ENCODE measurements at regions not wholly inside any gene's neighbourhood (a gene's known extent, or its start where the extent isn't known, plus 50 kb on each side); places are given as distances from the start of the nearest gene placed in this dataset.
"Not testable (repeated sequence)": the region's sequence is repeated elsewhere in the genome, so short reads cannot be mapped to it uniquely, and the experiment has no call there.

- DNase-seq: no peak
These were observed 733.4 kb upstream of the INTU start for GRCh38 chr4:126899331-126899801.

- DNase-seq: no peak
These were observed 726.3 kb upstream of the INTU start for GRCh38 chr4:126906466-126906865.

- DNase-seq: no peak
These were observed 725.4 kb upstream of the INTU start for GRCh38 chr4:126907389-126907788.

DNA sequence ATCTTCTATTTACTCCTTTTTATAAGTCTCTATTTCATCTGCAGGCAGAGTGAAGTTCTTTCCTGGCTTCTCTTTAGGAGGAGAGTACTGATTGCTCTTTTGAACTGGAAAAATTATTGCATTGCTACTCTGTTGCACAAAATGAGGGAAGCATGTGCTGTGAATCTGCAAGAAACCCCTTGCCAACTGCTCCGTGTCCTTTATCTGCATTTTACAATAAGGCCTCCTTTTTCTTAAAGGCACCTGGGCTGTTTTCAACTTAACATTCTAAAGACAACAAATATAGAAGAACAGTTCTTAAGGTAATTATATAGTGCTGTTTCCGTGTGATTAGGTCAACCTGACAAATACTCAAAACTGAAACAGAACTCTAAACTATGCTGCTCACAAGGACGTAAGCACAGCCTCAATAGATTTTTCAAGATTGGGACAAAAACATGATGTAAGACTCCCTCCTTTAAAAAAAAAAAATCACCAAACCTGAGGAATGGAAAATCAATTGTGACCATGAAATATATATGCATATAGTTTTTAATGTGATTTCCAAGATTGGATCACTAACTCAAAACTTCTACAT, 716.6 kb upstream of the INTU start:
- no peak for DNase-seq

GRCh38 chr4:126916626-126917140, 716.1 kb upstream of the INTU start:
- DNase-seq: no peak

DNA sequence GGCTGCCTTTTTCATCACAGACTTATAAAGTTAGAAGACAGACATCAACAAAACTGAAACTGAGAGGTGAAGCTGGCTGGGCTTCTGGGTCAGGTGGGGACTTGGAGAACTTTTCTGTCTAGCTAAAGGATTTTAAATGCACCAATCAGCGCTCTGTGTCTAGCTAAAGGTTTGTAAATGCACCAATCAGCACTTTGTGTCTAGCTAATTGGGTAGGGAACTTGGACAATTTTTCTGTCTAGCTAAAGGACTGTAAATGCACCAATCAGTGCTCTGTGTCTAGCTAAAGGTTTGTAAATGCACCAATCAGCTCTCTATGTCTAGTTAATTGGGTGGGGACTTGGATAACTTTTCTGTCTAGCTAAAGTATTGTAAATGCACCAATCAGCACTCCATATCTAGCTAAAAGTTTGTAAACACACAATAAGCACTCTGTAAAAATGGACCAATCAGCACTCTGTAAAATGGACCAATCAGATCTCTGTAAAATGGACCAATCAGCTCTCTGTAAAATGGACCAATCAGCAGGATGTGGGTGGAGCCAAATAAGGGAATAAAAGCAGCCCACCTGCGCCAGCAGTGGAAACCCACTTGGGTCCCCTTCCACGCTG, 710.3 kb upstream of the INTU start:
- DNase-seq: not testable (repeated sequence)

DNA sequence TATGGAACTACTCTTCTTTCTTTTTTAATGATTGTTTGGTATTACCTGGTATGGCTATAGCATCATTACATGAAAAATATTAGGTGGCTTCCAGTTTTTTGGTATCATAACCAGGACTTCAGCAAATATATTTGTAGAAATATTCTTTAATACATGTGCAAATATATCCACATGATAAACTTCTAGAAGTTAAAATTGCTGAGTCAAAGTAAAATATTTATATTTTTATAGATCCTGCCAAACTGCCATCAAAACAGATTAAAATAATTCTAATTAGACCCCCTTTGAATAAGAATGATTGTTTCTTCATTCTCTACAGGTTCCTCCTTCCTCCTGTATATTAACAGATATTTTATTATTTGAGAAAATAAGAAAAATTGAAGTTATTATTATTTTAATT, 708.5 kb upstream of the INTU start:
- no peak for DNase-seq

DNA sequence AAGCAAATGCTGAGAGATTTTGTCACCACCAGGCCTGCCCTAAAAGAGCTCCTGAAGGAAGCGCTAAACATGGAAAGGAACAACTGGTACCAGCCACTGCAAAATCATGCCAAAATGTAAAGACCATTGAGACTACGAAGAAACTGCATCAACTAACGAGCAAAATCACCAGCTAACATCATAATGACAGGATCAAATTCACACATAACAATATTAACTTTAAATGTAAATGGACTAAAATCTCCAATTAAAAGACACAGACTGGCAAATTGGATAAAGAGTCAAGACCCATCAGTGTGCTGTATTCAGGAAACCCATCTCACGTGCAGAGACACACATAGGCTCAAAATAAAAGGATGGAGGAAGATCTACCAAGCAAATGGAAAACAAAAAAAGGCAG, 702.7 kb upstream of the INTU start:
- DNase-seq: not testable (repeated sequence)

- no peak for DNase-seq
These were observed 697.0 kb upstream of the INTU start for GRCh38 chr4:126935801-126936200.

GRCh38 chr4:126937342-126937741, 695.4 kb upstream of the INTU start:
- no peak for DNase-seq

GRCh38 chr4:126937846-126938422, 694.8 kb upstream of the INTU start:
- no peak for DNase-seq

DNA sequence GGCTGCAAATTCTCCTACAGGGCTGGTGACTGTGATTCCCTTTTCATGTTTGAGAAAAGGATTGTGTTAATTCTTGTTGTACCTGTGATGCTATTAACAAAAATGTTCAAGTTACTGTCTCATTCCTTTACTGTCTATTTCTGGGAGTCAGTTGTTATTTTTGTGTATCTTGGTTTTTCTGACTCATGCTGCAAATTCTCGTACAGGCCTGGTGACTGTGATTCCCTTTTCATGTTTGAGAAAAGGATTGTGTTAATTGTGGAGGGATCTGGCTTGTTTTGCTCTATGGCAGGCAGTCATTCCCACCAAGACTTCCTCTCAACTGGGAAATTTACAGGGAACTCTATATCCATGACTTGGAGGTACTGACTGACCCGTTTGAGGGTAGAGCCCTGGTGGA, 693.4 kb upstream of the INTU start:
- no peak for DNase-seq

- no peak for DNase-seq
These were observed 685.2 kb upstream of the INTU start for GRCh38 chr4:126947536-126947935.

GRCh38 chr4:126954537-126955291, 678.0 kb upstream of the INTU start:
- DNase-seq: peak in 1 of 2 experiments; percentile 19

GRCh38 chr4:126955292-126956183, 677.2 kb upstream of the INTU start:
- DNase-seq: peak; percentile 81 to 90

- DNase-seq: peak; percentile 37 to 60
These were observed 676.4 kb upstream of the INTU start for GRCh38 chr4:126956184-126956897.

DNA sequence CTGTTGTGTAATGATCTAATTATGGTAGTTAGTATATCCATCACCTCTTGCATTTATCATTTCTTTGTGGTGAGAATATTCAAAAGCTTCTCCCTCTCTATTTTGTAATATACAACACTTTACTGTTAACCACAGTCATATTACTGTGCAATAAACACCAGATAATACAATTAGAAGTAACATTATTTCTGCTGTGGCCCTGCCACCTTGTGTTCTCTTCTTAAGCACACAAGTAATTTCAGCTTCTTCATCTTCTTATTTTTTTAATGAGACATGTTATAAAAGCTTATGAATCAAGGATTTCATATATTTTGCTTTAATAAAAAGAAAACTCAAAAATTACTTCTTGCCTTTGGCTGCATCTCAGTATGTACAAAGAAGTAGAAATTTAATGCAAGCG, 675.2 kb upstream of the INTU start:
- no peak for DNase-seq

- no peak for DNase-seq
These were observed 674.8 kb upstream of the INTU start for GRCh38 chr4:126957987-126958386.

DNA sequence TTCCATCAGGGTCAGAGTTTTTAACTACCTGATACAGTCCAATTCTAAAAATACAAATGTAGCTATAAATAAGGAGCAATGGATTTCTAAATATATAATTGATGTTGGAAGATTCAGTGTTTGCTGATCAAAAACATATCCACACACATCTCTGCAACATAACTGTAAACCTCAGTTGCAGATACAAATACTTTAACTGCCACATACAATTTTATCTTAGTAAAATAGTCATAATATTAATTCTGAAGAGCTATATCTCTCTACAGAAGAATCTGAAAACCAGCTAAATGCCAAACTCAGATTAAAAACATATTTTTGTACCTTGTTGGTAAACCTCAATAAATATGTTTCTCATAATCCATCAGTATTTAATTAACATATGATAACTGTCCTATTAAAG, 674.3 kb upstream of the INTU start:
- DNase-seq: no peak

- no peak for DNase-seq
These were observed 673.6 kb upstream of the INTU start for GRCh38 chr4:126959056-126959745.

GRCh38 chr4:126960760-126961159, 672.0 kb upstream of the INTU start:
- DNase-seq: no peak
